ENCODE measurements at regions not wholly inside any gene's neighbourhood (a gene's known extent, or its start where the extent isn't known, plus 50 kb on each side); places are given as distances from the start of the nearest gene placed in this dataset.

- TF ChIP-seq, protein P1, sequence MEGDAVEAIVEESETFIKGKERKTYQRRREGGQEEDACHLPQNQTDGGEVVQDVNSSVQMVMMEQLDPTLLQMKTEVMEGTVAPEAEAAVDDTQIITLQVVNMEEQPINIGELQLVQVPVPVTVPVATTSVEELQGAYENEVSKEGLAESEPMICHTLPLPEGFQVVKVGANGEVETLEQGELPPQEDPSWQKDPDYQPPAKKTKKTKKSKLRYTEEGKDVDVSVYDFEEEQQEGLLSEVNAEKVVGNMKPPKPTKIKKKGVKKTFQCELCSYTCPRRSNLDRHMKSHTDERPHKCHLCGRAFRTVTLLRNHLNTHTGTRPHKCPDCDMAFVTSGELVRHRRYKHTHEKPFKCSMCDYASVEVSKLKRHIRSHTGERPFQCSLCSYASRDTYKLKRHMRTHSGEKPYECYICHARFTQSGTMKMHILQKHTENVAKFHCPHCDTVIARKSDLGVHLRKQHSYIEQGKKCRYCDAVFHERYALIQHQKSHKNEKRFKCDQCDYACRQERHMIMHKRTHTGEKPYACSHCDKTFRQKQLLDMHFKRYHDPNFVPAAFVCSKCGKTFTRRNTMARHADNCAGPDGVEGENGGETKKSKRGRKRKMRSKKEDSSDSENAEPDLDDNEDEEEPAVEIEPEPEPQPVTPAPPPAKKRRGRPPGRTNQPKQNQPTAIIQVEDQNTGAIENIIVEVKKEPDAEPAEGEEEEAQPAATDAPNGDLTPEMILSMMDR (IDR thresholded peaks at IDR 0.05; ENCODE audit: low read depth, low read length, poor library complexity, severe bottlenecking), result no peak
- TF ChIP-seq EZH2phosphoT487 (IDR thresholded peaks at IDR 0.05; ENCODE audit: borderline replicate concordance, low read length), result no peak
- no peaks in the 10 kb centered on the region for H3F3A ChIP-seq (ENCODE audit: control insufficient read depth, insufficient read depth)
- H3K4me2 ChIP-seq (ENCODE audit: low read length), result no peak overlapping the region
- H3K4me1 ChIP-seq (ENCODE audit: control insufficient read depth, low read length), result no peaks in the 10 kb centered on the region
- H3K9me3 ChIP-seq (ENCODE audit: control insufficient read depth, insufficient read depth, low read length), result no peaks in the 10 kb centered on the region
- no peak overlapping the region for H3K4me3 ChIP-seq (ENCODE audit: low read length)
- no peaks in the 10 kb centered on the region for H3K79me2 ChIP-seq (ENCODE audit: control insufficient read depth, low read length)
- no peaks in the 10 kb centered on the region for H3K36me3 ChIP-seq (ENCODE audit: control insufficient read depth, low read length)
- no peaks in the 10 kb centered on the region for H3K27me3 ChIP-seq (ENCODE audit: control insufficient read depth, low read length)
- no peaks in the 10 kb centered on the region for H4K20me1 ChIP-seq (ENCODE audit: control insufficient read depth, insufficient read depth, low read depth, low read length)
- no peak overlapping the region for H3K27ac ChIP-seq (ENCODE audit: low read depth, low read length)
- no peaks in the 10 kb centered on the region for H3K9me2 ChIP-seq (replicated peaks; ENCODE audit: control insufficient read depth, low read length)
Measured at GRCh38 chr1:4464478-4464877, 189.9 kb upstream of the AJAP1 start.

DNA sequence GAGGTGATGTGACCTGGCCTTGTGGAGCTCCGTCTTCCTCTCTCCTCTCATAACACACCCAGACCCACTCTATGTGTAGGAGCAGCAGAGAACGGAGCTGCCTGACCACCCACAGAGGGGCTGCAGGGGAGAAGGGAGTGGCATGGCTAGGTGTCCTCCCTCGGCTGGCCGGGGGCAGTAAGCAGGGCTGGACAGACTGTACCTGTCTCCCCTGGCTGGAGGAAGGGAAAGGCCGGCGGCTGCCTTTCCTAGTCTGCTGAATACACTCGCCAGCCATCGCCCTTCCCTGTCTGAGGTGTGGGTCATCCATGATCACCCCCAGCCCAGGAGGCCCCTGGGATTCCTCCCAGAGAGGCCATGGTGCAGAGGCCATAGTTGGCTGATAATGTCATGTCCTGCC, 187.2 kb upstream of the AJAP1 start:
- no peaks in the 10 kb centered on the region for H3K4me1 ChIP-seq (ENCODE audit: control insufficient read depth, low read length)
- no peaks in the 10 kb centered on the region for H3K36me3 ChIP-seq (ENCODE audit: control insufficient read depth, low read length)
- no peaks in the 10 kb centered on the region for H3K9me2 ChIP-seq (replicated peaks; ENCODE audit: control insufficient read depth, low read length)
- no peak overlapping the region for H3K27ac ChIP-seq (ENCODE audit: low read depth, low read length)
- H3F3A ChIP-seq (ENCODE audit: control insufficient read depth, insufficient read depth), result no peaks in the 10 kb centered on the region
- TF ChIP-seq, protein P1 (IDR thresholded peaks at IDR 0.05; ENCODE audit: low read depth, low read length, poor library complexity, severe bottlenecking), result no peak
- no peak for TF ChIP-seq EZH2phosphoT487 (IDR thresholded peaks at IDR 0.05; ENCODE audit: borderline replicate concordance, low read length)
- no peaks in the 10 kb centered on the region for H3K9me3 ChIP-seq (ENCODE audit: control insufficient read depth, insufficient read depth, low read length)
- no peak overlapping the region for H3K4me2 ChIP-seq (ENCODE audit: low read length)
- no peaks in the 10 kb centered on the region for H4K20me1 ChIP-seq (ENCODE audit: control insufficient read depth, insufficient read depth, low read depth, low read length)
- H3K27me3 ChIP-seq (ENCODE audit: control insufficient read depth, low read length), result no peaks in the 10 kb centered on the region
- no peaks in the 10 kb centered on the region for H3K79me2 ChIP-seq (ENCODE audit: control insufficient read depth, low read length)
- no peak overlapping the region for H3K4me3 ChIP-seq (ENCODE audit: low read length)

GRCh38 chr1:4468386-4468785, 186.0 kb upstream of the AJAP1 start:
- Histone ChIP-seq H4K20me1 (ENCODE audit: control insufficient read depth, insufficient read depth, low read depth, low read length) (no peaks in the 10 kb centered on the region), H3K9me2 (replicated peaks; ENCODE audit: control insufficient read depth, low read length) (no peaks in the 10 kb centered on the region), H3K9me3 (ENCODE audit: control insufficient read depth, insufficient read depth, low read length) (no peaks in the 10 kb centered on the region), H3K4me3 (ENCODE audit: low read length) (no peak overlapping the region), H3K27me3 (ENCODE audit: control insufficient read depth, low read length) (no peaks in the 10 kb centered on the region), H3K79me2 (ENCODE audit: control insufficient read depth, low read length) (no peaks in the 10 kb centered on the region), H3K36me3 (ENCODE audit: control insufficient read depth, low read length) (no peaks in the 10 kb centered on the region), H3K4me1 (ENCODE audit: control insufficient read depth, low read length) (no peaks in the 10 kb centered on the region), H3F3A (ENCODE audit: control insufficient read depth, insufficient read depth) (no peaks in the 10 kb centered on the region), H3K27ac (ENCODE audit: low read depth, low read length) (no peak overlapping the region), H3K4me2 (ENCODE audit: low read length) (no peak overlapping the region)
- TF ChIP-seq, protein P1 (IDR thresholded peaks at IDR 0.05; ENCODE audit: low read depth, low read length, poor library complexity, severe bottlenecking), result no peak
- TF ChIP-seq EZH2phosphoT487 (IDR thresholded peaks at IDR 0.05; ENCODE audit: borderline replicate concordance, low read length), result no peak

All from DOHH2 (cell line).